T-cell (primary cell): ENCODE measurements at regions not wholly inside any gene's neighbourhood (a gene's known extent, or its start where the extent isn't known, plus 50 kb on each side); places are given as distances from the start of the nearest gene placed in this dataset.

Experiments used
- ATAC-seq, 4 experiments: fragments of 200-7000 bp in 3 of 4; fragments of 150-1000 bp in 1 of 4; cut with Tn5 transposase; replicated peaks in 1 of 4; 1 replicate in 3 of 4; 2 replicates in 1 of 4; pipeline ENCODE4 v1.10.0; 2021; ENCODE audit warnings: moderate library complexity in 3 of 4, mild to moderate bottlenecking in 2 of 4, moderate number of reproducible peaks in 1 of 4
- CTCF ChIA-PET, 2 donors: fragments of 300-600 bp; sonication (Branson Sonifier 250); formaldehyde crosslinking; loops; one replicate each; lab custom pipeline; 2022; ENCODE audit warnings: antibody characterized with exemption in 2 of 2; lab: Charles Lee
- POLR2A ChIA-PET, 2 donors: fragments of 300-600 bp; sonication (Branson Sonifier 250); formaldehyde crosslinking; loops; one replicate each; lab custom pipeline; 2022; ENCODE audit warnings: antibody characterized with exemption in 2 of 2; lab: Charles Lee
- DNase-seq, 35 experiments: peaks; one replicate each; pipeline versions ENCODE4 v3.0.0 to v3.0.0-alpha.2; 2013 to 2023
- H3K27ac ChIP-seq: one replicate; pipeline ENCODE4 v1.5.1; 2013; ENCODE audit warnings: low read length
- H3K27me3 ChIP-seq, 2 experiments: replicated peaks in 1 of 2; 1 replicate in 1 of 2; 2 replicates in 1 of 2; pipeline versions ENCODE4 v1.6.1 to v1.7.0; 2013; ENCODE audit warnings: low read length in 1 of 2, mixed read lengths in 1 of 2; ENCODE audit not compliant: control insufficient read depth in 2 of 2, insufficient read depth in 2 of 2; ENCODE audit errors: extremely low read depth in 1 of 2
- H3K36me3 ChIP-seq, 2 donors: 1 replicate in 1 of 2; 2 replicates in 1 of 2; pipeline versions ENCODE4 v1.6.1 to v1.7.0; 2013; ENCODE audit warnings: low read length in 1 of 2; ENCODE audit not compliant: control insufficient read depth in 2 of 2, insufficient read depth in 1 of 2; ENCODE audit errors: extremely low read depth in 1 of 2
- H3K4me1 ChIP-seq, 2 experiments: 1 replicate in 1 of 2; 2 replicates in 1 of 2; pipeline versions ENCODE4 v1.6.1 to v1.7.0; 2013; ENCODE audit warnings: low read length in 2 of 2, mixed read lengths in 1 of 2; ENCODE audit not compliant: insufficient read depth in 2 of 2, control insufficient read depth in 1 of 2; ENCODE audit errors: extremely low read depth in 1 of 2
- H3K4me3 ChIP-seq, 2 donors: 1 replicate in 1 of 2; 2 replicates in 1 of 2; pipeline versions ENCODE4 v1.5.1 to v1.7.0; 2013; ENCODE audit warnings: mild to moderate bottlenecking in 2 of 2, low read length in 1 of 2, moderate library complexity in 1 of 2; ENCODE audit not compliant: control insufficient read depth in 1 of 2; ENCODE audit errors: extremely low read depth in 1 of 2
- H3K9me3 ChIP-seq: 2 replicates; pipeline ENCODE4 v1.7.0; 2013
- H3K27ac Mint-ChIP-seq, 2 donors: one replicate each; pipeline ENCODE4 v1.8.0; 2020 to 2021; ENCODE audit warnings: mild to moderate bottlenecking in 2 of 2, mixed read lengths in 2 of 2
- H3K27me3 Mint-ChIP-seq, 2 donors: one replicate each; pipeline ENCODE4 v1.8.0; 2021 to 2022; ENCODE audit warnings: mixed read lengths in 2 of 2
- H3K36me3 Mint-ChIP-seq: one replicate; pipeline ENCODE4 v1.8.0; 2021; ENCODE audit warnings: mixed read lengths
- H3K4me1 Mint-ChIP-seq, 3 donors: one replicate each; pipeline ENCODE4 v1.8.0; 2020 to 2022; ENCODE audit warnings: mixed read lengths in 3 of 3, mild to moderate bottlenecking in 1 of 3
- H3K4me3 Mint-ChIP-seq, 3 donors: one replicate each; pipeline ENCODE4 v1.8.0; 2020 to 2022; ENCODE audit warnings: mild to moderate bottlenecking in 3 of 3, mixed read lengths in 3 of 3, moderate library complexity in 3 of 3
- H3K9me3 Mint-ChIP-seq, 3 donors: one replicate each; pipeline ENCODE4 v1.8.0; 2020 to 2022; ENCODE audit warnings: mixed read lengths in 3 of 3
- WGBS: methylation state at CpG from one replicate; pipeline ENCODE4 v1.1.5; 2013; ENCODE audit warnings: missing lambda C conversion rate; ENCODE audit not compliant: insufficient coverage; 5-methylcytosine and 5-hydroxymethylcytosine counted together

GRCh38 chr2:221104361-221104811 is 467.7 kb downstream of the EPHA4 start:
- no peak overlapping the region for H3K4me3 Mint-ChIP-seq
- H3K4me1 Mint-ChIP-seq: peaks cover 0 to 6% (median 0%) of the 10 kb centered on the region in 3 donors
- no peak overlapping the region for H3K27ac ChIP-seq
- no peaks in the 10 kb centered on the region for H3K4me1 ChIP-seq
- no peaks in the 10 kb centered on the region for H3K36me3 Mint-ChIP-seq
- H3K36me3 ChIP-seq: no peaks in the 10 kb centered on the region
- peaks cover 0 to 13% of the 10 kb centered on the region in 2 experiments for H3K27me3 ChIP-seq
- no peak for DNase-seq
- no peaks in the 10 kb centered on the region for H3K9me3 ChIP-seq
- peaks cover 0 to 5% (median 0%) of the 10 kb centered on the region in 3 donors for H3K9me3 Mint-ChIP-seq
- no peak overlapping the region for H3K4me3 ChIP-seq
- H3K27me3 Mint-ChIP-seq: peaks cover 0 to 11% of the 10 kb centered on the region in 2 donors
- ChIA-PET POLR2A (no interaction called here), CTCF (no interaction called here)
- WGBS: 67% methylated on average over 12 of the region's 12 CpGs
- H3K27ac Mint-ChIP-seq: no peak overlapping the region
- no peak for ATAC-seq

GRCh38 chr2:221106241-221106640 is 465.9 kb downstream of the EPHA4 start:
- ChIA-PET POLR2A (no interaction called here), CTCF (no interaction called here)
- Histone ChIP-seq H3K36me3 (no peaks in the 10 kb centered on the region), H3K4me1 (no peaks in the 10 kb centered on the region), H3K9me3 (no peaks in the 10 kb centered on the region), H3K27me3 (peaks cover 0 to 6% of the 10 kb centered on the region in 2 experiments), H3K4me3 (no peak overlapping the region), H3K27ac (no peak overlapping the region)
- Mint-ChIP-seq H3K4me1 (peaks cover 0 to 6% (median 0%) of the 10 kb centered on the region in 3 donors), H3K27ac (no peak overlapping the region), H3K9me3 (peaks cover 0 to 5% (median 0%) of the 10 kb centered on the region in 3 donors), H3K4me3 (no peak overlapping the region), H3K36me3 (no peaks in the 10 kb centered on the region), H3K27me3 (peaks cover 0 to 11% of the 10 kb centered on the region in 2 donors)
- ATAC-seq (no peak), DNase-seq (no peak)
- no CpG with 5 or more reads among the region's 3 CpGs for WGBS

- Mint-ChIP-seq H3K4me1 (peaks cover 0 to 6% (median 0%) of the 10 kb centered on the region in 3 donors), H3K27me3 (peaks cover 0 to 9% of the 10 kb centered on the region in 2 donors), H3K27ac (no peak overlapping the region), H3K4me3 (no peak overlapping the region), H3K36me3 (no peaks in the 10 kb centered on the region), H3K9me3 (peaks cover 0 to 5% (median 0%) of the 10 kb centered on the region in 3 donors)
- no peaks in the 10 kb centered on the region for H3K36me3 ChIP-seq
- ChIA-PET CTCF (no interaction called here), POLR2A (no interaction called here)
- no CpG with 5 or more reads among the region's 1 CpG for WGBS
- DNase-seq (no peak), ATAC-seq (no peak)
- H3K4me3 ChIP-seq: no peak overlapping the region
- H3K4me1 ChIP-seq: no peaks in the 10 kb centered on the region
- H3K27me3 ChIP-seq: peaks cover 0 to 5% of the 10 kb centered on the region in 2 experiments
- no peak overlapping the region for H3K27ac ChIP-seq
- H3K9me3 ChIP-seq: no peaks in the 10 kb centered on the region
Measured at GRCh38 chr2:221107424-221107823, 464.7 kb downstream of the EPHA4 start.

GRCh38 chr2:221109552-221109951 is 462.6 kb downstream of the EPHA4 start:
- ChIA-PET CTCF (no interaction called here), POLR2A (interaction anchor here (0.5 to 0.7 kb wide), 2 partner anchors 13 to 328 kb away, joined by 3 read pairs; no protein-coding TSS in a partner anchor)
- DNase-seq (no peak), ATAC-seq (no peak)
- peaks cover 0 to 1% (median 0%) of the 10 kb centered on the region in 3 donors for H3K4me1 Mint-ChIP-seq
- H3K9me3 Mint-ChIP-seq: peaks cover 0 to 5% (median 0%) of the 10 kb centered on the region in 3 donors
- H3K27ac Mint-ChIP-seq: no peak overlapping the region
- Histone ChIP-seq H3K36me3 (no peaks in the 10 kb centered on the region), H3K4me1 (no peaks in the 10 kb centered on the region), H3K4me3 (no peak overlapping the region), H3K27ac (no peak overlapping the region), H3K27me3 (peaks cover 0 to 3% of the 10 kb centered on the region in 2 experiments), H3K9me3 (no peaks in the 10 kb centered on the region)
- no peaks in the 10 kb centered on the region for H3K36me3 Mint-ChIP-seq
- no peak overlapping the region for H3K4me3 Mint-ChIP-seq
- peaks cover 0 to 6% of the 10 kb centered on the region in 2 donors for H3K27me3 Mint-ChIP-seq

- WGBS: 10% methylated on average over 1 of the region's 4 CpGs
Measured at GRCh38 chr2:221111739-221112138, 460.4 kb downstream of the EPHA4 start.

GRCh38 chr2:221112744-221113143 is 459.4 kb downstream of the EPHA4 start:
- Histone ChIP-seq H3K27me3 (no peaks in the 10 kb centered on the region), H3K4me1 (no peaks in the 10 kb centered on the region), H3K4me3 (no peak overlapping the region), H3K36me3 (no peaks in the 10 kb centered on the region), H3K9me3 (no peaks in the 10 kb centered on the region), H3K27ac (no peak overlapping the region)
- POLR2A ChIA-PET: no interaction called here
- H3K9me3 Mint-ChIP-seq: no peaks in the 10 kb centered on the region
- ATAC-seq: no peak
- H3K27me3 Mint-ChIP-seq: no peaks in the 10 kb centered on the region
- H3K4me1 Mint-ChIP-seq: no peaks in the 10 kb centered on the region
- no peak overlapping the region for H3K27ac Mint-ChIP-seq
- H3K36me3 Mint-ChIP-seq: no peaks in the 10 kb centered on the region
- CTCF ChIA-PET: no interaction called here
- no peak overlapping the region for H3K4me3 Mint-ChIP-seq
- no CpG with 5 or more reads among the region's 3 CpGs for WGBS
- DNase-seq: no peak

More at GRCh38 chr2:221111739-221112138, 460.4 kb downstream of the EPHA4 start:
- Mint-ChIP-seq H3K4me3 (no peak overlapping the region), H3K36me3 (no peaks in the 10 kb centered on the region), H3K27ac (no peak overlapping the region), H3K4me1 (no peaks in the 10 kb centered on the region), H3K27me3 (peaks cover 0 to 1% of the 10 kb centered on the region in 2 donors), H3K9me3 (no peaks in the 10 kb centered on the region)
- ChIA-PET POLR2A (no interaction called here), CTCF (no interaction called here)
- DNase-seq (no peak), ATAC-seq (no peak)
- Histone ChIP-seq H3K4me1 (no peaks in the 10 kb centered on the region), H3K4me3 (no peak overlapping the region), H3K27me3 (no peaks in the 10 kb centered on the region), H3K9me3 (no peaks in the 10 kb centered on the region), H3K36me3 (no peaks in the 10 kb centered on the region), H3K27ac (no peak overlapping the region)

- no peaks in the 10 kb centered on the region for H3K9me3 Mint-ChIP-seq
- no peaks in the 10 kb centered on the region for H3K4me1 Mint-ChIP-seq
- POLR2A ChIA-PET: no interaction called here
Measured at GRCh38 chr2:221115944-221116343, 456.2 kb downstream of the EPHA4 start.

More at GRCh38 chr2:221115944-221116343, 456.2 kb downstream of the EPHA4 start:
- peaks cover 3 to 8% of the 10 kb centered on the region in 2 donors for H3K27me3 Mint-ChIP-seq
- H3K36me3 ChIP-seq: no peaks in the 10 kb centered on the region
- no peak overlapping the region for H3K27ac Mint-ChIP-seq
- H3K36me3 Mint-ChIP-seq: no peaks in the 10 kb centered on the region
- DNase-seq (no peak), ATAC-seq (no peak)
- H3K4me3 Mint-ChIP-seq: no peak overlapping the region
- H3K27me3 ChIP-seq: no peaks in the 10 kb centered on the region
- no peak overlapping the region for H3K4me3 ChIP-seq
- CTCF ChIA-PET: interaction anchor here (0.5 to 1.0 kb wide), 2 partner anchors 21 to 322 kb away, joined by 3 read pairs; no protein-coding TSS in a partner anchor
- 83% methylated on average over 1 of the region's 3 CpGs for WGBS
- no peaks in the 10 kb centered on the region for H3K4me1 ChIP-seq
- no peaks in the 10 kb centered on the region for H3K9me3 ChIP-seq
- no peak overlapping the region for H3K27ac ChIP-seq
